ENCODE measurements at regions not wholly inside any gene's neighbourhood (a gene's known extent, or its start where the extent isn't known, plus 50 kb on each side); places are given as distances from the start of the nearest gene placed in this dataset.

DNA sequence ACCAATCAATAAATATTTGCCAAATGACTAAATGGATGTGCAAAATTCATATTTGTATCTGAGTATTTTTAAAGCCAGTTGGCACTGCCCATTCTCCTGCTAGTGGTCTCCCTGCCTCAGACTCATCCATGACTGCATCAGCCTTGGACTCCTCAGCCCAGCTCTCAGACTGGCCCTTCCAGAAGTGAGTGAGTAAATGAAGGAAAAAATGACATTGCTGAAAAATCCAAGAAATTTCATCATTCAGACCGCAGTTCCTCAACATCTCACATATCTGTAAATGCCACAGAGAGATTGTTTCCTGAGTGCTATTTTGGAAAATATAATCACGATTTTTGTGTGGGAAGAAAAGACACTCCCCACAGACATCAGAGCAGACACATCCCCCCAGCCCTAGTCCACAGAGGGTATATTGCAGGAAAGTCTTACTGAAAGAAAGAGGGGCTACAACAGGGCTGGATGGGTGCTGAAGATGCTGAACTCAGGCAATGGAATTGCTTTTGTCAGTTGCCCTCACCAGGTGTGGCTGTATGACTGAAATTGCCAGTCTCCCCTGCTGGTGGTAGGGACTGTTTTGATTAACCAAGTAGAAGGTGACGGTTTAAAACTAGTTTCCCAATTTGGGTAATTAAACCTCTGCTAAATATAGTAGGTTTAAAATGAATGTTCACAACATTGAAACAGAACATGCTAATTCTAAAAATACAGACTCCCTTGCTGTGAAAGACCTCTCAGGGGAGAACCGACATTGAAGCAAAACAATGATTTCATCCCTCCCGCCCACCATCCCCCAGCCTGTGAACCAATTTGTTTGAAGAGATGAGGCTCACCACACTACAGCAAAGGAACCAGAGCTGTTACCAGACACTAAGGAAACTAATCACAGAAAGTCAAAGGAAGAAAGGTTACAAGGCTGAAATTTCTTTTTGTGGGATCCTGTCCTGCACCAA, 158.8 kb downstream of the DEPDC1B start:
- no peak for TF ChIP-seq POLR2A (IDR thresholded peaks at IDR 0.05)
- TF ChIP-seq, protein P1, sequence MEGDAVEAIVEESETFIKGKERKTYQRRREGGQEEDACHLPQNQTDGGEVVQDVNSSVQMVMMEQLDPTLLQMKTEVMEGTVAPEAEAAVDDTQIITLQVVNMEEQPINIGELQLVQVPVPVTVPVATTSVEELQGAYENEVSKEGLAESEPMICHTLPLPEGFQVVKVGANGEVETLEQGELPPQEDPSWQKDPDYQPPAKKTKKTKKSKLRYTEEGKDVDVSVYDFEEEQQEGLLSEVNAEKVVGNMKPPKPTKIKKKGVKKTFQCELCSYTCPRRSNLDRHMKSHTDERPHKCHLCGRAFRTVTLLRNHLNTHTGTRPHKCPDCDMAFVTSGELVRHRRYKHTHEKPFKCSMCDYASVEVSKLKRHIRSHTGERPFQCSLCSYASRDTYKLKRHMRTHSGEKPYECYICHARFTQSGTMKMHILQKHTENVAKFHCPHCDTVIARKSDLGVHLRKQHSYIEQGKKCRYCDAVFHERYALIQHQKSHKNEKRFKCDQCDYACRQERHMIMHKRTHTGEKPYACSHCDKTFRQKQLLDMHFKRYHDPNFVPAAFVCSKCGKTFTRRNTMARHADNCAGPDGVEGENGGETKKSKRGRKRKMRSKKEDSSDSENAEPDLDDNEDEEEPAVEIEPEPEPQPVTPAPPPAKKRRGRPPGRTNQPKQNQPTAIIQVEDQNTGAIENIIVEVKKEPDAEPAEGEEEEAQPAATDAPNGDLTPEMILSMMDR (IDR thresholded peaks at IDR 0.05): no peak
- no peak for TF ChIP-seq EP300 (IDR thresholded peaks at IDR 0.05)
